NT2/D1 (cell line): ENCODE measurements at regions not wholly inside any gene's neighbourhood (a gene's known extent, or its start where the extent isn't known, plus 50 kb on each side); places are given as distances from the start of the nearest gene placed in this dataset.

Experiments used
- SUZ12 ChIP-seq: IDR thresholded peaks from 2 replicates; pipeline ENCODE4 v1.6.1; 2011; ENCODE audit not compliant: insufficient read length, insufficient read depth; ENCODE audit errors: extremely low read depth
- YY1 ChIP-seq: IDR thresholded peaks from 2 replicates; pipeline ENCODE4 v1.6.1; 2011; ENCODE audit not compliant: insufficient read length, insufficient read depth
- ZNF274 ChIP-seq: IDR thresholded peaks from 2 replicates; pipeline ENCODE4 v1.6.1; 2011; ENCODE audit warnings: mild to moderate bottlenecking, low read depth, low read length

DNA sequence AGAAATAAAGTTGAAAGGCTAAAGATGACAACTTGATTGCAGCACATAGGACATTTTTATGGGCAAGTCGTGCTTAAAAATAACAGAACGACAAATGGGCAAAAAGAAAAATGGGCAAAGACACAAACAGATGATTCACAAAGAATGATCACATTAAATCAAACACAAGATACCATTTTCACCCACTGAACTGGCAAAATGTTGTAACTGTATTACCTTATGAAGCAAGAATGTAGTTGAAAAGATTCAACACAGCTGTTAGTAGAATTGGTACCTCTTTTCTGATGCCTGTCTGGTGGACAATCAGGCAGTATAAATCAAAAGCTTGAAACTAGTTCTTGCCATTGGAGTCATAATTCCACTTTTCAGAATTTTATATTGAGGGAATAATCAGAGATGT is 81.0 kb upstream of the PALM2AKAP2 start:
- TF ChIP-seq SUZ12 = no peak
- TF ChIP-seq ZNF274 = no peak
- no peak for TF ChIP-seq YY1
